Activated T-helper 2 cell treated with anti-CD3 and anti-CD28 coated beads, Interferon-gamma antibody, Interleukin-2, Interleukin-4, amounts not matched to agents 10 μg/mL and 5 μg/mL and 100 μg/mL, durations not matched to agents 14 hours and 24 hours and 36 hours (primary cell): ENCODE measurements at regions not wholly inside any gene's neighbourhood (a gene's known extent, or its start where the extent isn't known, plus 50 kb on each side); places are given as distances from the start of the nearest gene placed in this dataset.

Experiments
- DNase-seq: peaks from one replicate; pipeline ENCODE4 v3.0.0; 2021; ENCODE audit warnings: low spot score
- H3K27ac Mint-ChIP-seq: one replicate; pipeline ENCODE4 v1.8.0; 2021; ENCODE audit warnings: mixed read lengths
- H3K27me3 Mint-ChIP-seq: one replicate; pipeline ENCODE4 v1.8.0; 2021; ENCODE audit warnings: low read depth, mixed read lengths
- H3K36me3 Mint-ChIP-seq: one replicate; pipeline ENCODE4 v1.8.0; 2021; ENCODE audit warnings: low read depth, mixed read lengths
- H3K4me1 Mint-ChIP-seq: one replicate; pipeline ENCODE4 v1.8.0; 2021; ENCODE audit warnings: low read depth, mixed read lengths
- H3K4me3 Mint-ChIP-seq: one replicate; pipeline ENCODE4 v1.8.0; 2021; ENCODE audit warnings: low read depth, mild to moderate bottlenecking, moderate library complexity, mixed read lengths
- H3K9me3 Mint-ChIP-seq: one replicate; pipeline ENCODE4 v1.8.0; 2021; ENCODE audit warnings: mixed read lengths
- intact Hi-C: fragments of 100-400 bp; cut with micrococcal nuclease; formaldehyde crosslinking; loops from one replicate; pipeline ENCODE4 v1.15.1; 2023

DNA sequence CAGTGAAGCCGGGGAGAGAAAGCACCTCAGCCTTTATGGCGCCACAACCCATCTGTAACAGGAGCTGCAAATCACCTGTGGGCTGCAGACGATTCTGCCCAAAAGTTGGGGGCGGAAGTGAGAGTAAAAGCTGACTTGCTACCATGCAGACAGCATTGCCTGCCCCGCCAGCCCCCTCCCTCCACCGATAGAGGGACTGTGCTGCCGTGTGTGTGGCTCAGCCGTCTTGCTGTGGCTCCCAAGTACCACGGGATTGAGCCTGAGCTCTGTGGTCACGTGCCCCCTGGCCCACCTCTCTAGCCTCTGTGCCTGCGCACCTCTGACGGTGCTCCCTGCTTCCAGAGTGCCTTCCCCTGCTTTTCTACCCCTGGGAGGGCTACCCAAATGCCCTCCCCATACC is 79.6 kb downstream of the GLI2 start:
- no peak for DNase-seq
- H3K9me3 Mint-ChIP-seq = no peaks in the 10 kb centered on the region
- H3K27me3 Mint-ChIP-seq = no peaks in the 10 kb centered on the region
- H3K36me3 Mint-ChIP-seq = no peaks in the 10 kb centered on the region
- no peak overlapping the region for H3K4me3 Mint-ChIP-seq
- H3K27ac Mint-ChIP-seq = no peak overlapping the region
- intact Hi-C loops = no loop called here
- H3K4me1 Mint-ChIP-seq = no peaks in the 10 kb centered on the region

DNA sequence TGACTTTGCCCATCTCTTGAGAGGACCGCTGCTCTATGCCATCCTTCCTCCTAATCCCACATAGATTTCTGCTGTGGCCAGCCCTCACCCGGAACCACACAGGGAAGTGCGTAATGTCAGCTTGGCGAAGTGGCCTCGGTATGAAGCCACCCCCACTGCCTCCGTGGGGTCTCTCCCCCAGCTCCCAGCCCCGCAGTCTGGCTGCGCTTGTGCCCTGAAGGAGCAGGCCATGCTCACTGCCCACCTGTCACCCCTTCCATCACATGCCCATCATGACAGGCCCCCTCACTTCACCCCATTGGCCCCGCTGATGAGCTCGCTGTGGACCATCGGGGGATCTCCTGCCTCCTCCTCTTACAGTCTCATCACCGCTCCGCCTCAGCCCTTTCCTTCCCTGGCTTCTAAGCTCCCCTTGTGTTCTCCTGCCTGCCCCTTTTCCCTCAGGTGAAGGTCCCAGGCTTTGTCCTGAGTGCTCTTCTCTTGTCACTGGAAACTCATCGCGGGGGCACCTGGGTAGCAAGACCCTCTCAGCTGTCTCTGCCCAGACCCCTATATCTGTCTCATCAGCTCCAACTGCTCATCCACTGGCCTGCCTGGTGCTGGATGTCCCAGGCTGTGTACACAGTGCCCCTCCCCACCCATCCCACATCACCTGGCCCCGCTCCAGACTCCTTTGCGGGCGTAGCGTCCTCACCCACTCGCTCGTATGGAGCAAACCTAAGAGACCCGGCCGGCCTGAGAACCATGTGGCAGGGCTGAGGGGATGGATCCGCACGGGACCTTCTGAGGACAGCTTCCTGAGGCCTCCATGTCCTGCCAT is 81.7 kb downstream of the GLI2 start:
- H3K36me3 Mint-ChIP-seq = no peaks in the 10 kb centered on the region
- no peaks in the 10 kb centered on the region for H3K4me1 Mint-ChIP-seq
- no peaks in the 10 kb centered on the region for H3K27me3 Mint-ChIP-seq
- H3K4me3 Mint-ChIP-seq = no peak overlapping the region
- H3K27ac Mint-ChIP-seq = no peak overlapping the region
- H3K9me3 Mint-ChIP-seq = no peaks in the 10 kb centered on the region
- no peak for DNase-seq
- intact Hi-C loops = no loop called here

DNA sequence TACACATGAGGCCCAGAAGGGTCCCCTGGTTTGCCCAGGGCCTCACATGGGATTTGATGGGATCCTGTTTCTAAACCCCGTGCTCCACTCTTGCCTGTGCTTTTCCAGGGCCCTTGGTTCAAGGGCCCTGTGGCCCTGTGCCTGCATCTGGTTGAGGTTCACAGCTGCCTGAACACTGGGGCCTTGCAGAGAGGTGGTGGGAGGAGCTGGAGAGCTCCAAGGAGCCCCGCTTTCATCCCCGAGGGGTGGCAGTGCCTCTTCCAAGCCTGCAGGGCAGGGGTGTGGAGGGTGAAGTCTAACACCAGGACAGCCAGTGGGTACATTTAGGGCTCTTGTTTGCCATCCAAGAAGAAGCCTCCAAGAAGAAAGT is 82.3 kb downstream of the GLI2 start:
- H3K9me3 Mint-ChIP-seq = no peaks in the 10 kb centered on the region
- intact Hi-C loops = no loop called here
- H3K4me1 Mint-ChIP-seq = no peaks in the 10 kb centered on the region
- no peak overlapping the region for H3K27ac Mint-ChIP-seq
- no peaks in the 10 kb centered on the region for H3K36me3 Mint-ChIP-seq
- no peaks in the 10 kb centered on the region for H3K27me3 Mint-ChIP-seq
- no peak for DNase-seq
- H3K4me3 Mint-ChIP-seq = no peak overlapping the region

GRCh38 chr2:120818441-120818920 is 82.8 kb downstream of the GLI2 start:
- no peak overlapping the region for H3K27ac Mint-ChIP-seq
- H3K36me3 Mint-ChIP-seq = no peaks in the 10 kb centered on the region
- H3K4me1 Mint-ChIP-seq = no peaks in the 10 kb centered on the region
- intact Hi-C loops = no loop called here
- no peak for DNase-seq
- H3K27me3 Mint-ChIP-seq = no peaks in the 10 kb centered on the region
- H3K9me3 Mint-ChIP-seq = no peaks in the 10 kb centered on the region
- H3K4me3 Mint-ChIP-seq = no peak overlapping the region

DNA sequence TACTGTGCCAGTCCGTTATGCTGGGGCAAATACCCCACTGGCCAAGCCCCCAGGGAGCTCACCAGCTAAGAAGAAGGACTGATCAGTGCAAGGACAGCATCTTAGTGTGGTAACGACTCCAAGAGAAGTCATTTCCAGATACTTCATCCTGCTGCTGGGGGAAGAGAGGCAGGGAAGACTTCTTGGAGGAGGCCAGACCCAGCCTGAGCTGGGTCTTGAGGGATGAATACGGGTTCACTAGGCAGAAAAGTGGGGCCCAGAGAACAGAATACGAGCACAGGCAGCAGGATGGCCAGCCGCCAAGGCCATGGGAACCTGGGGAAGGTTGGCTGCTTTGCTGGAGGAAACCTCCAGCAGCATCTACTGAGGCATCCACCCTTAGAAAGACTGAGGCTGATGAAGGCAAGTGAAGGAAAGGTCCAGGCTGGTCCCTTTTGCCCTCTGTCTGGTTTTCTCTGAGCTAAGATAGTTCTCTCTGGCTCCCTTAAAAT is 84.1 kb downstream of the GLI2 start:
- no peaks in the 10 kb centered on the region for H3K27me3 Mint-ChIP-seq
- intact Hi-C loops = no loop called here
- no peak overlapping the region for H3K27ac Mint-ChIP-seq
- DNase-seq = no peak
- H3K4me3 Mint-ChIP-seq = no peak overlapping the region
- no peaks in the 10 kb centered on the region for H3K36me3 Mint-ChIP-seq
- no peaks in the 10 kb centered on the region for H3K9me3 Mint-ChIP-seq
- H3K4me1 Mint-ChIP-seq = no peaks in the 10 kb centered on the region

GRCh38 chr2:120820263-120820952 is 84.7 kb downstream of the GLI2 start:
- Mint-ChIP-seq H3K4me3 (no peak overlapping the region), H3K4me1 (no peaks in the 10 kb centered on the region), H3K27ac (no peak overlapping the region), H3K27me3 (no peaks in the 10 kb centered on the region), H3K36me3 (no peaks in the 10 kb centered on the region), H3K9me3 (no peaks in the 10 kb centered on the region)
- intact Hi-C loops = no loop called here
- DNase-seq = no peak

GRCh38 chr2:120820953-120821279 is 85.2 kb downstream of the GLI2 start:
- intact Hi-C loops = no loop called here
- Mint-ChIP-seq H3K4me3 (no peak overlapping the region), H3K36me3 (no peaks in the 10 kb centered on the region), H3K9me3 (no peaks in the 10 kb centered on the region), H3K4me1 (no peaks in the 10 kb centered on the region), H3K27ac (no peak overlapping the region), H3K27me3 (no peaks in the 10 kb centered on the region)
- no peak for DNase-seq

DNA sequence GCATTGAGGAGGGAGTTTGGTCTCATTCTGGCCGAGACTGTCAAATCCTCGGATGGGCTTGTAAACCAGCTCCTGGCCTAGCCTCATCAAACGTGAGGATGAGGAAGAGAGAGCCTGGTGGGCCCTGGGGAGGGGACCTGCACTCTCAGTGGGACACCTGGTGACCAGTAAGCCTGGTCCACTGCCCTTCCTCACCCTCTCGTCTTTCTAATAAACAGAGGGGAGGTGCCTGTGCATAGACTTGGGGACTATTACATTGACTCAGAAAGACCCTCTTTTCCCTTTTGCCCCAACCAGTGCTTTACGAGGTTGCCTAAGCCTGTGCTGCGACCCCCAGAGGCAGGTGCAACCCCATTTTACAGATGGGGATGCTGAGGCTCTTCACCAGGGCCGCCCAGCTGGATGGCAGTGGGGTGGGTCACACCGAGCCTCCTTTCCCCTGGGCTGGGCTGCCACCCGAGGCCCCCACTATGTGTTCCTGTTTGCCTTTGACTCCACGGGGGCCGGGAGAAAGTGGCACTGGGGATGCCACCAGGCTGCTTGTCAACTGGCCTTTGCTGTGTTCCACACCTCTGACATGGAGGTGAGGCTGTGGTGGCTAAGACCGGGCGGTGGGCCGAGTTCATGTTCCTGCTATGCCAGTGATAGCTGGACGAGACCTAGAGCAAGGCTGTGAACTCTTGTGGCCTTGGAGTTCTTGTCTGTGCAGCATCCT is 85.9 kb downstream of the GLI2 start:
- Mint-ChIP-seq H3K4me1 (no peaks in the 10 kb centered on the region), H3K9me3 (no peaks in the 10 kb centered on the region), H3K4me3 (no peak overlapping the region), H3K27me3 (no peaks in the 10 kb centered on the region), H3K36me3 (no peaks in the 10 kb centered on the region), H3K27ac (no peak overlapping the region)
- intact Hi-C loops = no loop called here
- DNase-seq = no peak

DNA sequence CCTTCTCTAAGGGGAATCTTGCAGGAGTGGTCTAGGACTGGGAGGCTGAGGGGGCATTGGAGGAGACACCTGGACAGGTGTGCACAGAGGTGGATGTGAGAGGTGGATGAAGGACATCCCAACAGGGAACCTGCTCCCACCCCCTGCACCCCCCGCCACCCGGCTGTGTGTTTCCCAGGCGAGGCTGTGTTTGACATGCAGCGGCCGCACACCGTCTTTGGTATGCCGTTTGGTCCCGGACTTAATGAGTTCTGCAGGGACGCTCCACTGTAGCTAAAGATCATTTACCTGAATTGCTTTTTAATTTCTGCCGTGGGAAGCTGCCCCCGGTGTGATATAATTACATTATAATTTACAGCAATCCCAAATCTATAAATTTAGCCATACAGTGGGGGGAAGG is 87.3 kb downstream of the GLI2 start:
- Mint-ChIP-seq H3K9me3 (no peaks in the 10 kb centered on the region), H3K36me3 (no peaks in the 10 kb centered on the region), H3K4me1 (no peaks in the 10 kb centered on the region), H3K27ac (no peak overlapping the region), H3K27me3 (no peaks in the 10 kb centered on the region), H3K4me3 (no peak overlapping the region)
- intact Hi-C loops = no loop called here
- no peak for DNase-seq

DNA sequence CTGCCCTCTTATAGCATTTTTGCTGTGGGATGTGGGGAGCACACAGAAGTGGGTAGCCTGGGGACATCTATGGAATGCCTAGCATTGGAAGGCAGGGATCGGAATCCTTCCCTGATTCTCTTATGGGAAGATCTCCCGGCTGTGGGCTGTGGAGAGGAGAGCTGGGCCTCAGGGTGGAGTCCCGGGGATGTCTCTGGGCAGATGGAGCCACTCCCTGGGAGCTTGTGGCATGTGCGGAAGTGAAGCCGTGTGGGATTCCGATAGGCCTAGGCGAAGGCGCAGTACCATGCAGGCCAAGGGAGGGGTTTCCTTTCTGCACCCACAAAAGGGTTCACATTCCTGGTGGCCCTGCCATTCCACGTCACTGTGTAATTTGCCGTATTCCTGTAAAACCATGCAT is 87.9 kb downstream of the GLI2 start:
- H3K4me3 Mint-ChIP-seq = no peak overlapping the region
- H3K36me3 Mint-ChIP-seq = no peaks in the 10 kb centered on the region
- no peaks in the 10 kb centered on the region for H3K9me3 Mint-ChIP-seq
- intact Hi-C loops = no loop called here
- H3K27me3 Mint-ChIP-seq = no peaks in the 10 kb centered on the region
- H3K27ac Mint-ChIP-seq = no peak overlapping the region
- DNase-seq = no peak
- no peaks in the 10 kb centered on the region for H3K4me1 Mint-ChIP-seq

DNA sequence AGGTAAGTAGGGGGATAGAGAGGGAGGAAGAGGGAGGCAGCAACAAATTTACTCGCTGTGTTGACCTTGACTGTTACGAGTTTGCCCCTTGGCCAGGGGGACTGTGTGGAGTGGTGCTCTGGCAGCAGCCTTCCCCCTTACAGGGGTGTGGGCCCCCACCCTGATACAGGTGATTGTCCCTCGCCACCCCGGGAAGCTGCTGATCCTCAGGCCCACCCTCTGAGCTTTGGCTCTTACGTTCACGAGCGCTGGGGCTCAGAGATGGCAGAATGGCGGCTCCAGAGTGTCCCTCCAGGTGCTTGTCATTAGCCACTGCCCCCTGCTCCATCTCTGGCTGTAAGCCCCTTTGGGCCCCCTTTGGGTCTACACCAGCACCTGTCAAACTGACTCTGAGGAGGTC is 88.6 kb downstream of the GLI2 start:
- Mint-ChIP-seq H3K27ac (no peak overlapping the region), H3K36me3 (no peaks in the 10 kb centered on the region), H3K4me1 (no peaks in the 10 kb centered on the region), H3K4me3 (no peak overlapping the region), H3K9me3 (no peaks in the 10 kb centered on the region), H3K27me3 (no peaks in the 10 kb centered on the region)
- DNase-seq = no peak
- intact Hi-C loops = no loop called here

DNA sequence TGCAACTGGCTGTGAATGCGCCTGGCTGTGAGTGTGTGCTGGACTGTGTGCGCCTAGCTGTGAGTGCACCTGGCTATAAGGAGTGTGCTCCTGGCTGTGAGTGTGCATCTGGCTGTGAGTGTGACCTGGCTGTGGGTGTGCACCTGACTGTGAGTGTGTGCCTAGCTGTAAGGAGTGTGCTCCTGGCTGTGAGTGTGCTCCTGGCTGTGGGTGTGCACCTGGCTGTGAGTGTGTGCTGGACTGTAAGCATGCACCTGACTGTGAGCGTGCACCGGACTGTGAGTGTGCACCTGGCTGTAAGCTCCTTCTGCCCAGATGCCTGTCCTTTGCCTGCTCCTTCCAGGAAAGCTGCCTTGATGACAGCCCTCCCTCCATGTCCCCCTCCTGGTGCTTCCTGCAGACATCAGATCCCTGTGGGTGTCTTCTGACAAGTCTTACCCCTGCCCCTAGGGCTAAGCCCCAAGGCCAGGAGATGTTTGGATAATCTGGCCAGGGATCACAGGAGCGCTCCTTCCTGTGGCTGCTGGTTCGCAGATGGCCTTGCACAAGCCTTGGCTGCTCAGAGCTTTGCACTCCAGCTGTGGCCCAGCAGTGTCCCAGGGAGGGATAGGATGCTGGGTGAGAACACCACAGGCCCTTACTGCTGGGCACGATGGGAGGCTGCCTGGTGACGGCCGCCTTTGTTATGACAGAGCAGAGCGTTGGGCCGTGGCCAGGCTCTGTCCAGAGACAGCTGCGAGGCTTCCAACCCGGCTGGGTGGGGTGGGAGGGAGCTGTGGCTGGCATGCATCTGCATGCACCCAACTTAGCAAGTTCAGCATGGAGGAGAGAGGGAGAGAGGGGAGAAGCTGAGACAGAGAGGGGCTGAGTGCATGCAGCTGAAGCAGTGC is 89.9 kb downstream of the GLI2 start:
- Mint-ChIP-seq H3K9me3 (no peaks in the 10 kb centered on the region), H3K4me1 (no peaks in the 10 kb centered on the region), H3K27me3 (no peaks in the 10 kb centered on the region), H3K36me3 (no peaks in the 10 kb centered on the region), H3K27ac (no peak overlapping the region), H3K4me3 (no peak overlapping the region)
- DNase-seq = no peak
- intact Hi-C loops = no loop called here
